SK-N-MC (cell line): ENCODE measurements at regions not wholly inside any gene's neighbourhood (a gene's known extent, or its start where the extent isn't known, plus 50 kb on each side); places are given as distances from the start of the nearest gene placed in this dataset.

Experiments
- EZH2 ChIP-seq: fragments of 200-600 bp; sonication (generic); IDR thresholded peaks from one replicate; pipeline ENCODE4 v1.6.1; 2017; ENCODE audit warnings: antibody characterized with exemption
- POLR2AphosphoS5 ChIP-seq: IDR thresholded peaks from 2 replicates; pipeline ENCODE4 v1.6.1; 2012; ENCODE audit warnings: mild to moderate bottlenecking, low read depth, low read length, borderline replicate concordance

DNA sequence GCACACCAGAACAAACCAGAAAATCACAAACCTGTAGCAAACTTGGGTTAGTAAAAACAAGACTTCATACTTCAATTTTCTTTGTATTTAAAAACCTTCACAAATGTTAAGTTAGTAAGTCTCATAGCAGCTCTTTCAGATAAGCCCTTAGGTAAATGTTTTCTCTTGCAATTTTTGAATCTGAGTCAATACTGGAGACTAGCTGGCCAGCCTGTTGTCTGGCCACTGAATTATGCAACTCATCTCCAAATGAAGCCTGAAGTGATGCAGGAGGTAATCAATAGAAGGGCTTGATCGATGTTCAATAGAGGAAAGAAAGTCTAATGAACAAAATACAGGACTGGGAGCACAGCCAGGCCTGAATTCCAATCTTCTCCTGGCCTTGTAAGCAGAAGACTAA, 465.2 kb downstream of the LRIG3 start:
- TF ChIP-seq POLR2AphosphoS5: no peak
- no peak for TF ChIP-seq EZH2
